Ishikawa (cell line): ENCODE measurements at regions not wholly inside any gene's neighbourhood (a gene's known extent, or its start where the extent isn't known, plus 50 kb on each side); places are given as distances from the start of the nearest gene placed in this dataset.

Experiments used
- CEBPB ChIP-seq: IDR thresholded peaks from 2 replicates; pipeline ENCODE4 v1.6.1; 2012
- EP300 ChIP-seq: IDR thresholded peaks from 2 replicates; pipeline ENCODE4 v1.6.1; 2012; ENCODE audit warnings: borderline replicate concordance
- RAD21 ChIP-seq: IDR thresholded peaks from 2 replicates; pipeline ENCODE4 v1.6.1; 2012; ENCODE audit warnings: low read depth
- REST ChIP-seq: IDR thresholded peaks from 2 replicates; pipeline ENCODE4 v1.6.1; 2012; ENCODE audit warnings: low read depth, mild to moderate bottlenecking
- TAF1 ChIP-seq: IDR thresholded peaks from 2 replicates; pipeline ENCODE4 v1.6.1; 2012; ENCODE audit warnings: low read depth, mild to moderate bottlenecking
- TCF12 ChIP-seq: IDR thresholded peaks from 2 replicates; pipeline ENCODE4 v1.6.1; 2012; ENCODE audit warnings: low read depth
- TEAD4 ChIP-seq: IDR thresholded peaks from 2 replicates; pipeline ENCODE4 v1.6.1; 2012

GRCh38 chr13:40252241-40252640, 414.2 kb downstream of the FOXO1 start:
- TF ChIP-seq EP300 (no peak), RAD21 (no peak), TAF1 (no peak), TCF12 (no peak), TEAD4 (no peak), REST (no peak), CEBPB (no peak)
